Activated CD4-positive, alpha-beta T cell treated with anti-CD3 and anti-CD28 coated beads for 4 hours (primary cell): ENCODE measurements at regions not wholly inside any gene's neighbourhood (a gene's known extent, or its start where the extent isn't known, plus 50 kb on each side); places are given as distances from the start of the nearest gene placed in this dataset.
"Not testable (repeated sequence)": the region's sequence is repeated elsewhere in the genome, so short reads cannot be mapped to it uniquely, and the experiment has no call there.

Experiments used
- DNase-seq, 2 donors: peaks; one replicate each; pipeline ENCODE4 v3.0.0-alpha.2; 2020

- no peak for DNase-seq
Observed at GRCh38 chr4:164116286-164116685, 621.8 kb downstream of the TMA16 start.

- no peak for DNase-seq
Observed at GRCh38 chr4:164134388-164134787, 619.5 kb upstream of the SMIM31 start.

GRCh38 chr4:164136180-164136616, 617.7 kb upstream of the SMIM31 start:
- DNase-seq = no peak

- DNase-seq = no peak
Observed at GRCh38 chr4:164138521-164138920, 615.4 kb upstream of the SMIM31 start.

GRCh38 chr4:164139291-164139690, 614.6 kb upstream of the SMIM31 start:
- no peak for DNase-seq

GRCh38 chr4:164141755-164142375, 612.1 kb upstream of the SMIM31 start:
- DNase-seq = not testable (repeated sequence)

GRCh38 chr4:164154416-164154815, 599.5 kb upstream of the SMIM31 start:
- no peak for DNase-seq

- no peak for DNase-seq
Observed at GRCh38 chr4:164169591-164169990, 584.3 kb upstream of the SMIM31 start.

- no peak for DNase-seq
Observed at GRCh38 chr4:164177153-164177552, 576.8 kb upstream of the SMIM31 start.

GRCh38 chr4:164177753-164178152, 576.2 kb upstream of the SMIM31 start:
- DNase-seq = no peak

- no peak for DNase-seq
Observed at GRCh38 chr4:164188236-164188635, 565.7 kb upstream of the SMIM31 start.

GRCh38 chr4:164192844-164193243, 561.1 kb upstream of the SMIM31 start:
- no peak for DNase-seq

GRCh38 chr4:164193676-164194075, 560.3 kb upstream of the SMIM31 start:
- no peak for DNase-seq

GRCh38 chr4:164197556-164197955, 556.4 kb upstream of the SMIM31 start:
- no peak for DNase-seq

GRCh38 chr4:164203476-164203875, 550.5 kb upstream of the SMIM31 start:
- no peak for DNase-seq

GRCh38 chr4:164204434-164204833, 549.5 kb upstream of the SMIM31 start:
- no peak for DNase-seq

- DNase-seq = no peak
Observed at GRCh38 chr4:164207460-164207859, 546.5 kb upstream of the SMIM31 start.

GRCh38 chr4:164210377-164210776, 543.6 kb upstream of the SMIM31 start:
- DNase-seq = no peak

- DNase-seq = no peak
Observed at GRCh38 chr4:164212134-164212533, 541.8 kb upstream of the SMIM31 start.

- DNase-seq = no peak
Observed at GRCh38 chr4:164212714-164213113, 541.2 kb upstream of the SMIM31 start.

GRCh38 chr4:164215113-164215741, 538.7 kb upstream of the SMIM31 start:
- DNase-seq = no peak

- DNase-seq = no peak
Observed at GRCh38 chr4:164221631-164222030, 532.3 kb upstream of the SMIM31 start.

- DNase-seq = no peak
Observed at GRCh38 chr4:164224871-164225270, 529.1 kb upstream of the SMIM31 start.

GRCh38 chr4:164229255-164229654, 524.7 kb upstream of the SMIM31 start:
- DNase-seq = no peak

- DNase-seq = no peak
Observed at GRCh38 chr4:164239433-164239832, 514.5 kb upstream of the SMIM31 start.
